ENCODE measurements at regions not wholly inside any gene's neighbourhood (a gene's known extent, or its start where the extent isn't known, plus 50 kb on each side); places are given as distances from the start of the nearest gene placed in this dataset.

DNA sequence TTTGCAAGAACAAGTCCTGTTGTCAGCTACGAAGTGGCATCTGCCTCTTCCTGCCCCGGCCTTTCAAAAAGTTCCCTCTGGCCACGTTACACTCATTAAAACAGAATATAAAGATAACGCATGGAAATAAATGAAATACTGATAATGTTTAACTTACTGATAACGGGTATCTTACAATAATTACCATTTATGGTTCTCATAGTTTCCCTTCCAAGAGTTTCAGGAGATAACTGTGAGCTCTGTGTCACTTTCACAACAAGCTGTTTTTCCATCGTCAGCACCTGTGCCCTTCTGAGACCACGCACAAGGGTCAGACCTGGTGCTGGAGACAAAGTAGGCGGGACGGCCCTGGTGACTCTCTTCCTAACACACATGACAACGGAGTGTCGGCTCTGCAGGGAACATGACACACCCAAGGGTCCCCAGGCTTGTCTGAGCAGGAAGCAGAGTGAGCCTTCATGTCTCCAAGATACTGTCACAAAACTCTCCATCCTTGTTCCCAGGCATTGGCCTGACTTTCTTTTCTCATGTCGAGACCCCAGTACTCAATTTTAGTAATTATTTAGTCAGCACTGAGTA, 86.2 kb upstream of the THBS2 start:
- no peak for DNase-seq (ENCODE audit: low spot score)

DNA sequence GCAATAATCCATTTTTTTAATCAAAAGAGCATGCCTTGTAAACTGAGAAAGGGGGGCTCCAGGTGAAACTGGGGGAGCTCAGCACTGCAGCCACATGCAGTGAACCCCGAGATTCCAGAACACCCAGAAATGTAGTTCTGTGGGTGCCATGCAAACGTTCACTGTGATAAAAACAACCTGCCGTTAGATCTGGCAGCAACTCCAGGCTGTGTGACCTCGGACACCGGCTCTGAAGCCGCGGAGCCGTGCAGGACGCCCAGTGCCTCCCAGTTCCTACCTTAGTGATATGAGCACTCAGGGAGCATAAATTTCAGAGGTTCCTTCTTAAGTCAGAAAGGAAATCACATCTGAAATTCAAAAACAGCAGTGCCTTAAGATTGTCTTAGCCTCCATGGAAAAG, 85.4 kb upstream of the THBS2 start:
- no peak for DNase-seq (ENCODE audit: low spot score)

DNA sequence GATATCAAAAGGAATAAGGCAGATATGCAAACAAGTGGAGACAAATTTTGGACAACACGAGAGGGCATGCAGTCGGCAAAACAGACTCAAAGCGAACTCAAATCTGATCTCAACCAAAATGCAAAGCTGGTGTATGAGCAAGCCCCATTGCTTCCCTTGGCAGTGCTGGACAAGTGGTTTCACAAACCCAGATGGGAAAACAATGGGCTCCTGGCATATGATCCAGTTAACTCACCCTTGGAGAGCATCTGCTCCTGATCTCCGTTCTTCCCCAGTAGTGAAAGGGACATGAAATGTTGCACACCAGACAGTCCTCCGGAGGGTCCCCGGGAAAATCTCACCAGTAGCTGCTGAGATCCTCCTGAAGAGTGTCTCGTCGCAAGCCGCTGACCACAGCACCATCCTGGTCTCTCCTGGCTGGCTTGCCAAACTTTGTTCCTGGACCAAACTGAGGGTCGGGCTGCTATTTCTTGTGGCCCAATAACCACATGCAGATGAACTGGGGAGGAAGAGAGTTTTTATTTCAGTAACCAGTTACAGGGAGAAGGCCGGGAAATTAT, 84.3 kb upstream of the THBS2 start:
- no peak for DNase-seq (ENCODE audit: low spot score)

DNA sequence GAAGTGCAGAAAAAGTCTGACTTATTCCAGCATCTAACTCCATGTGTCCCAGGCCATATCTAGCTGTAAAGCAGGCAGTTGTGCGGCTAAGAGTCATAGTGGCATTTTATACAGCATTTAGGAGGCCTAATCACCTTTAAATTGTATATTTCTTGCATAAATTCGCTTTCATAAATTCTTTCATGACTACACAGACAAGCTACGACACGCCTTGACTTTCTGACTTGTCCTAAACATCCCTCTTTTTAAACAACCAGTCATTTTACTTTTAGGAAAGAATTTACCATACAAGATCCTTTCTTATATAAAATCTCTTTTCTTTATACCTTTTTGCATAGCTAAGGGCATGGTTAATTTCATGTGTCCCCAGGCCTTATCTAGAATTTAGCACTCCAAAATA, 81.7 kb upstream of the THBS2 start:
- no peak for DNase-seq (ENCODE audit: low spot score)

GRCh38 chr6:169332250-169332649, 78.6 kb upstream of the THBS2 start:
- no peak for DNase-seq (ENCODE audit: low spot score)

- no peak for DNase-seq (ENCODE audit: low spot score)
Measured at GRCh38 chr6:169328112-169328801, 74.6 kb upstream of the THBS2 start.

DNA sequence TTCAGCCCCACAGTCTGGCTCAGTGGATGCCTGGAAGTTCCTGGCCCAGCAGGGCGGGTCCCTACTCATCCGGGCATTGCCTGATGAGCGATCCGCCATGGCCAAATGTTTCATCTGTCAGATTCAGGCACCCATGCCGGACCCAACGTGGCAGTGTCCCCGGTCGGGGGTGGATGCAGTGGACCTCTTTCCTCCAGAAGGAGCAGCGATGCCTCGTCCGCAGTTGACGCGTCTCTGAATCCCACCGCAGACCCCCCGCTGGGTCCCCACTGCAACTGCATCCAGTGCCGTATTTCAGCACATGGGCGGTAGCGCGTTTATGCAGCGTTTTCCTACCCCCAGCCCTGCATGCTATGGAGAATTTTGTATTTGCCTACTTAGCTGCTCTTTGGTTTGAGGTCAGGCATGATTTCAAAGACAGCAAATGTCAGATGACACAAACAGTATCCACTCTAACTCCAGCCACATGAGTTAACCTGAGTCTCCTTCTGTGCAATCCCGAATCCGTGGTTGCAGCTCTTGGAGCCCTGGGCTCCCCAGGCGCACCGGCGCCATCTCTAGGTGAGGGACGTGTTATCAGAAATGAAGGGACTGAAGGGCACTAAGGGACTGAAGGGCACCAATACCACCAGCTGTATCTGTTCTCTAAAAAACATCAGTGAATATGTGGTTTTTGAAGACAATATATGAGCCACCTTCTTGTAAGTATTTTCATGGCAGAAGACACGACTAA, 72.6 kb upstream of the THBS2 start:
- no peak for DNase-seq (ENCODE audit: low spot score)

DNA sequence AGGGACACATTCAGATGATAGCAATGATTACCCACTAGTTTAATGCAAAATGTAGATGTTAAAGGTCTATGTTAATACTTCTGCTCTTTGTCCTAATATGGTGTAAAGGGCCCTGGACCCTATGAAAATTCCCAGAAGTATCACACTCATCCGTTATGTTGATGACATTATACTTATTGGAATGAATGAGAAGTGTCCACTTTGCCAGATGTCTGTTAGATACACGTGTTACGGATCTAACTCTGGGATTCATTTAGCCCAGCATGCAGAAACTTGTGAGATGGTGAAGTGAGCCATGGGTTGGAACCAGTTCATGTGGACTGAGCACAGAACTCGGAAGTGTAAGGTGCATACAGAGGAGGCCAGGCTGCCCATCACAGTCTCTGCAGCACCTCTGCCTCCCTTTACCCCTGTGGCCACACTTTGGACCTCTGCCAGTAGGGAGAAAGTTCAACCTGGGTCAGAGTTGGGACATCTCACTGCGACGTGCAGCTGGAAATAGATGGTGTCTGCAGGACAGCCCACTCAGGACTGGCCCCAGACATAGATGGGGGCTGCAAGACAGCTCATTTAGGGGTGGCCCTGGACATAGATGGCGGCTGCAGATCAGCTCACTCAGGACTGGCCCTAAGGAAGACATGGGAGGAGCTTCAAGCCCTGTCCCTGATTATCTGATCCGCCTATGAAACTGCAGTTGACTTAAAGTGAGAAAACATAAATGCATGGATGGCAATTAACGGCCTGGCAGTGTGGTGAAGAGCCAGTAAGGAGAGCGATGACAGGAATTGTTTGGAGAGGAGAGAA, 71.2 kb upstream of the THBS2 start:
- DNase-seq (ENCODE audit: low spot score), result no peak

DNA sequence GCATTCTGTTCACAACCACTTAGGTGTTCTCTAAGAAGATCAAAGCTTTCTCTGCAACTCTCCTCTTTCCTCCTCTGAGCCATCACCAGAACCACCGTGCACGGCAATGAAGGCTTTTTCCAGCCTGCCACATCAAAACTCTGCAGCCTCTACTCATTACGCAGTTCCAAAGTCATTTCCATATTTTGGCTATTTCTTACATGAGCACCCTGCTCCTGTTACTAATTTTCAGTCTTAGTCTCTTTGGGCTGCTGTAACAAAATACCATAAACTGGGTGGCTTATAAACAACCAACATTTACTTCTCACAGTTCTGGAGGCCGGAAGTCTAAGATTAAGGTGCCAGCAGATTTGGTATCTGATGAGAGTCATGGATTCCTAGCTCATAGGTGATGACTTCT, 70.4 kb upstream of the THBS2 start:
- no peak for DNase-seq (ENCODE audit: low spot score)

DNA sequence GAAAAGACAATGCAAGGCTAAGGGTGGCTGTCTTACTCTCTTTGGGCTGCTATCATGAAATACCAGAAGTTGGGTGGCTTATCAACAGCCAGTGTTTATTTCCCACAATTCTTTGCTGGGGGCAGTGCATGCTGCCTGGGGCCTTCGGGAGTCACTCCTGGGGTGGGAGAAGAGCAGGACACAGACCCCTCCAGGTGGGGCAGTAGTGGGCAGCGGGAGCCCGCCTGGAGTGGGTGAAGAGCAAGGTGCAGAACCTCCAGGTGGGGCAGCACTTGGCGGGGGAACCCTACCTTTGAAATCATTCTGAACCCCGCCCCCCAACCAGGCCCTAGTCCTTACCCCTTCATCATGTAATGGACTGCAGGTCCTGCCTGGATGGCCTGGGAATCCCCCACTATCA, 69.6 kb upstream of the THBS2 start:
- no peak for DNase-seq (ENCODE audit: low spot score)

- DNase-seq (ENCODE audit: low spot score), result no peak
Measured at GRCh38 chr6:169321546-169321945, 67.9 kb upstream of the THBS2 start.

DNA sequence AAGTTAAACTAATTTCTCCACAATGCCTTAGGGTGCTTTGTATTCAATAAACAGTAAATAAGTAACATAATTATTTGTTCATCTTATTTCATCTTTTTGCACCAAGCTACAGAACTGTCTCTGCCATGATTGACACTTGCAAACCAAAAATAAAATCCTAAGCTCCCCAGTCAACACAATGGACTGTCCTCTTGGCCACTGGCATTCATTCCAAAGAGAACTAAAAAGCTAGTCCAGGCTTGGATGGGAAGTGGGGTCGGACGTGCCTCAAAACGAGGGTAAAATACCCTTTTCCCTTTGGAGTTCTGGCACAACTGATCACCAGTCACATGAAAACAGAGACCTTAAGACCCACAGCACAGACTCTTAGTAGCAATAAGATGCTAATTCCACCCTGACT, 66.4 kb upstream of the THBS2 start:
- no peak for DNase-seq (ENCODE audit: low spot score)

DNA sequence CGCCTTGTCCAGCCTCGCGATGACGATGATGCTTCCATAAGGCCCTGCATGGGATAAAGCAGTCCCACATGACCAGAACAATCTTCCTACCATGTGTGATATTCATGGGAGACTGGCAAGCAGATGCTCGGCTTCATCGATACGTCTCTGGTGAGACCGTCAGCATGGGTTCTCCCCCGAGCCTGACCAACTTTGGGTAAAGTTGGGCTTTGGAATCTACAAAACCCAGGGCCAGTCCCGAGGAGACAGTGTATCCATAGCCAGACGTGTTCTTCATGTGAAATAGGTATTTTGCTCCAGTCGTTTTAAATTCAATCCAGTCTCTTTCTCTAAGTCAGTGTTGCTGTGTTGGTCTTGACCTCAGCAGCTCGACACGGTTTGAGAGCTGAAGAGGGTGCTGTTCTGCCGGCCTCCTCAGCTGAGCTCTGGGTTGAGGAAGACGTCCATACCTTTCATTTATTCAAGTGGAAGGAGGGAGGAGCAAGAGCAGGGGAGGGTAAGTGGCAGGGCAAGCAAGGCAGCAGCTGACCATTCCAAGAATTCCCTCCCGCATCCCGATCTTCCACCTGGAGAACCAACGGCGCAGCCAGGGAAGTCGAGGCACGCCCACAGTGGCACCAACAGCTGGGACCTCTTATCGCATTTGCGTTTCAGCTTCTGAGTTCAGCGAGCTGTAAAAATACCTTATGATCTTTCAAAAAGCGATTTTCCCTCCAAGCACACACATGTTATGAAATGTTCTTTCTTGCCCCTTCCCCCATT, 64.0 kb upstream of the THBS2 start:
- no peak for DNase-seq (ENCODE audit: low spot score)

DNA sequence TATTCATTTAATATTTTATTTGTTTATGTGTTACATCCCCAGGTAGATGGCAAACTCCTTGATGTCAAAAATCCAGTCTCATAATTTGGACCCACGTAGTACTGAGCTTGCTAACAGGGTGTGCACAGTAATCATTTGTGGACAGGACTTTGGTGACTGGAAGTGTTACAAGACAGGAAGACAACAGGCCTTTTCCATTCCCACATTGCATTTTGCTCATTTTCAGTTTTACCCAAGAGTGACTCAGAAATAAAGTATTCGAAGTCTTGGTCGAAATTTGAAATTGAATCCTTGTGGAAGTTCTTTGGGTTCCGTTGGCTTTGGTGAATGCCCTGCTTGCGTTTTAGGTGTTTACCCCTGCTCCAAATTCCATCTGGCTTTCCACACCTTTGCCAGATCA, 63.0 kb upstream of the THBS2 start:
- DNase-seq (ENCODE audit: low spot score), result no peak

GRCh38 chr6:169315830-169316614, 62.4 kb upstream of the THBS2 start:
- DNase-seq (ENCODE audit: low spot score), result no peak

- DNase-seq (ENCODE audit: low spot score), result no peak
Measured at GRCh38 chr6:169313347-169314010, 59.8 kb upstream of the THBS2 start.

- DNase-seq (ENCODE audit: low spot score), result no peak
Measured at GRCh38 chr6:169312658-169313346, 59.2 kb upstream of the THBS2 start.

DNA sequence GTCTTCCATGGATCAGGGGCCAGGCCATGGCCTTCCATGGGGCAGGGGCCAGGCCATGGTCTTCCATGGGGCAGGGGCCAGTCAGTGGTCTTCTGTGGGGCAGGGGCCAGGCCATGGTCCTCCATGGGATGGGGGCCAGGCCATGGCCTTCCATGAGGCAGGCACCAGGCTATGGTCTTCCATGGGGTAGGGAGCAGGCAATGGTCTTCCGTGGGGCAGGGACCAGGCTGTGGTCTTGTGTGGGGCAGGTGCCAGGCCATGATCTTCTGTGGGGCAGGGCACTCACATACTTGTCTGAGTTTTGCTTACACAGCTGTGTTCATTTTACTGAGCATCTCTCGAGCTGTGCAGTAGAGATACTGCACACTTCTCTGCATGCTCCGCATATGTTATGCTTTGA, 57.3 kb upstream of the THBS2 start:
- DNase-seq (ENCODE audit: low spot score), result no peak

Measured in mucosa of gallbladder (tissue), 1 donor.